Testis (tissue), 2 donors: ENCODE measurements at regions not wholly inside any gene's neighbourhood (a gene's known extent, or its start where the extent isn't known, plus 50 kb on each side); places are given as distances from the start of the nearest gene placed in this dataset.

Experiments
- DNase-seq: peaks from one replicate; pipeline ENCODE4 v3.0.0-alpha.2; 2019
- H3K27ac ChIP-seq, 2 donors: fragments of 200-600 bp; sonication (generic); one replicate each; pipeline ENCODE4 v1.5.1; 2019
- H3K27me3 ChIP-seq: fragments of 200-600 bp; sonication (generic); one replicate; pipeline ENCODE4 v1.5.1; 2019
- H3K36me3 ChIP-seq: fragments of 200-600 bp; sonication (generic); one replicate; pipeline ENCODE4 v1.5.1; 2017; ENCODE audit warnings: low read depth; ENCODE audit errors: missing control alignments
- H3K4me1 ChIP-seq: fragments of 200-600 bp; sonication (generic); one replicate; pipeline ENCODE4 v1.5.1; 2019
- H3K4me3 ChIP-seq, 2 donors: fragments of 200-600 bp; sonication (generic); one replicate each; pipeline ENCODE4 v1.5.1; 2017 to 2019
- H3K9me3 ChIP-seq: fragments of 200-600 bp; sonication (generic); one replicate; pipeline ENCODE4 v1.5.1; 2017
- CTCF ChIP-seq, 3 experiments: fragments of 450-650 bp in 2 of 3; fragments of 200-600 bp in 1 of 3; sonication (generic) in 1 of 3; IDR thresholded peaks; one replicate each; pipeline ENCODE4 v1.5.1; 2016 to 2019; ENCODE audit warnings: antibody characterized with exemption in 3 of 3, mild to moderate bottlenecking in 2 of 3, moderate library complexity in 1 of 3
- POLR2A ChIP-seq: fragments of 450-650 bp; IDR thresholded peaks from one replicate; pipeline ENCODE4 v1.6.1; 2017; ENCODE audit warnings: antibody characterized with exemption, mild to moderate bottlenecking, moderate library complexity
- WGBS, 2 donors: methylation state at CpG; one replicate each; pipeline ENCODE4 v1.1.5; 2018; 5-methylcytosine and 5-hydroxymethylcytosine counted together
- intact Hi-C: fragments of 100-400 bp; cut with DNase I; formaldehyde crosslinking; loops from one replicate; pipeline ENCODE4 v1.15.1; 2023; ENCODE audit warnings: low total_unique reads

- Histone ChIP-seq H3K27me3 (no peaks in the 10 kb centered on the region), H3K4me1 (no peaks in the 10 kb centered on the region), H3K4me3 (no peak overlapping the region), H3K27ac (no peak overlapping the region), H3K36me3 (no peaks in the 10 kb centered on the region), H3K9me3 (no peaks in the 10 kb centered on the region)
- WGBS, 2 donors: 62 to 64% methylated on average over 3 of the region's 3 CpGs
- intact Hi-C loops: no loop called here
- TF ChIP-seq CTCF (IDR thresholded peaks at IDR 0.05) (no peak), POLR2A (no peak)
- DNase-seq: no peak
Observed at GRCh38 chr5:106028314-106028713, 1642.4 kb downstream of the EFNA5 start.

GRCh38 chr5:106020894-106021293, 1649.8 kb downstream of the EFNA5 start:
- WGBS, 2 donors: 91 to 97% methylated on average over 1 of the region's 1 CpG
- intact Hi-C loops: no loop called here
- no peaks in the 10 kb centered on the region for H3K9me3 ChIP-seq
- no peak for TF ChIP-seq CTCF (IDR thresholded peaks at IDR 0.05)
- no peak for TF ChIP-seq POLR2A
- H3K36me3 ChIP-seq: no peaks in the 10 kb centered on the region
- no peak for DNase-seq
- H3K4me3 ChIP-seq: no peak overlapping the region
- no peaks in the 10 kb centered on the region for H3K4me1 ChIP-seq
- no peaks in the 10 kb centered on the region for H3K27me3 ChIP-seq
- H3K27ac ChIP-seq: no peak overlapping the region

- intact Hi-C loops: no loop called here
- H3K36me3 ChIP-seq: no peaks in the 10 kb centered on the region
Observed at GRCh38 chr5:106019261-106019660, 1651.5 kb downstream of the EFNA5 start.

GRCh38 chr5:106017243-106017857, 1653.4 kb downstream of the EFNA5 start:
- 48 to 53% methylated on average over 1 of the region's 1 CpG for WGBS, 2 donors
- intact Hi-C loops: no loop called here
- DNase-seq: no peak
- no peaks in the 10 kb centered on the region for H3K9me3 ChIP-seq
- H3K4me1 ChIP-seq: no peaks in the 10 kb centered on the region
- H3K4me3 ChIP-seq: no peak overlapping the region
- no peaks in the 10 kb centered on the region for H3K27me3 ChIP-seq
- H3K36me3 ChIP-seq: no peaks in the 10 kb centered on the region
- no peak for TF ChIP-seq CTCF (IDR thresholded peaks at IDR 0.05)
- no peak for TF ChIP-seq POLR2A
- H3K27ac ChIP-seq: no peak overlapping the region

More at GRCh38 chr5:106019261-106019660, 1651.5 kb downstream of the EFNA5 start:
- TF ChIP-seq CTCF (IDR thresholded peaks at IDR 0.05) (no peak), POLR2A (no peak)
- no peaks in the 10 kb centered on the region for H3K9me3 ChIP-seq
- no peak overlapping the region for H3K4me3 ChIP-seq
- no peak for DNase-seq
- H3K27me3 ChIP-seq: no peaks in the 10 kb centered on the region
- H3K4me1 ChIP-seq: no peaks in the 10 kb centered on the region
- H3K27ac ChIP-seq: no peak overlapping the region

GRCh38 chr5:106014262-106014661, 1656.5 kb downstream of the EFNA5 start:
- H3K9me3 ChIP-seq: no peaks in the 10 kb centered on the region
- intact Hi-C loops: no loop called here
- H3K4me1 ChIP-seq: no peaks in the 10 kb centered on the region
- H3K27ac ChIP-seq: no peak overlapping the region
- H3K4me3 ChIP-seq: no peak overlapping the region
- no peak for TF ChIP-seq POLR2A
- TF ChIP-seq CTCF (IDR thresholded peaks at IDR 0.05): no peak
- H3K27me3 ChIP-seq: no peaks in the 10 kb centered on the region
- no peaks in the 10 kb centered on the region for H3K36me3 ChIP-seq
- DNase-seq: no peak
